Inflammatory macrophage treated with lipopolysaccharide for 1 hour (primary cell): ENCODE measurements at regions not wholly inside any gene's neighbourhood (a gene's known extent, or its start where the extent isn't known, plus 50 kb on each side); places are given as distances from the start of the nearest gene placed in this dataset.

ENCODE experiments used
- DNase-seq, 2 donors: peaks; one replicate each; pipeline ENCODE4 v3.0.0-alpha.2; 2020 to 2022

GRCh38 chr4:127211650-127212560 lies 420.9 kb upstream of the INTU start:
- DNase-seq, result no peak

- DNase-seq, result no peak
Observed at GRCh38 chr4:127212701-127213100, 420.1 kb upstream of the INTU start.

DNA sequence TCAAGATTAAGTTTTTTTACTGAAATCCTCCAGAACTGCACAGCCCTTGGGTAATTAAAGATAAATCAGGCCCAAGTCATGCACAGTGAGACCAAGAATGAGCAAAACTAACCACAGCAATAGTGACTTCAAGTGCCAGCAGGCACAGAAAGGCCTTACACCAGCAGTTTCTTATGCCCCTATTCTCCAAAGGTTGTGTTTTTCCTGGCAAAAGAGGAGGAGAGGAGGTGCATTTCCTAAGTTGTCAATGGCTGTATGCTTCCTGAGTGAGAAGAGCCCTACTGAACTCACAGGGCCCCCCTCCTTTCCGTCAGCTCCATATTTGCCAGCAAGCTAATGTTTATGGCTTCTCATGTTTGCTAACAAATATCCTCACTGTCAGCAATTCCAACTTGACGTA lies 418.7 kb upstream of the INTU start:
- no peak for DNase-seq

DNA sequence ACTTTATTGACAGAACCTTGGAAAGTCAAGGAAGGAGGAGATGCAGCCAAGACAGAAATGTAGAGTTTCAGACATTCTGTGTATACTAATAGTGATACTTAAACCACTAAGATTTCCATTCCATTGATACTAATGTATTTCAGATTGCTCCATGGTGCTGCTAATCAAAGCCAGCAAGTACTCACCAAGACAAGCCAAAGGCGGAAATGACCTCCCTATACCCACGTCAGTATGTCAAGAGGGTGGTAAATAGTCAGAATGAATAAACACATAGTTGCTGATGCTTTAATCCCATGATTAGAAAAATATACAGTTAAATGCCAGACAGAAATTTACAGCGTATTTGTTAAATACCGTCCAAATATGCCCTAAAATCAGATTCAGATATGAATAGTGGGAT lies 417.8 kb upstream of the INTU start:
- DNase-seq, result no peak

GRCh38 chr4:127217586-127218229 lies 415.0 kb upstream of the INTU start:
- DNase-seq, result no peak

DNA sequence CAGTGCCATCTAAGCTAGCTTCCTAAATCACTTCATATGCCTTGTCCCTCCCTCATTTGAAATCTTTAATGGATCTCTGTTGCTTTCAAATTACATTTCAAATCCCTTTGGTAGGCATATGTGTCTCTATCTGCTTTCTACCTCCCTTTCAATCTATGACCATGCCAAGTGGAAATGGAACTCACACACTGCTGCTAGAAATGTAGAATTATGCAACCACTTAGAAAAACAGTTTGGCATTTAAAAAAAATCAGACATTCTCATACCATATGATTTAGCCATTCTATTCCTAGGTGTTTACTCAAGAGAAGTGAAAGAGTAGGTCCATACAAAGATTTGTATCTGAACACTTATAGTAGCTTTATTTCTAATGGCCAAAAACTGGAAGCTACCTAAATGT lies 413.5 kb upstream of the INTU start:
- DNase-seq, result no peak

- DNase-seq, result no peak
Observed at GRCh38 chr4:127224556-127224955, 408.2 kb upstream of the INTU start.

DNA sequence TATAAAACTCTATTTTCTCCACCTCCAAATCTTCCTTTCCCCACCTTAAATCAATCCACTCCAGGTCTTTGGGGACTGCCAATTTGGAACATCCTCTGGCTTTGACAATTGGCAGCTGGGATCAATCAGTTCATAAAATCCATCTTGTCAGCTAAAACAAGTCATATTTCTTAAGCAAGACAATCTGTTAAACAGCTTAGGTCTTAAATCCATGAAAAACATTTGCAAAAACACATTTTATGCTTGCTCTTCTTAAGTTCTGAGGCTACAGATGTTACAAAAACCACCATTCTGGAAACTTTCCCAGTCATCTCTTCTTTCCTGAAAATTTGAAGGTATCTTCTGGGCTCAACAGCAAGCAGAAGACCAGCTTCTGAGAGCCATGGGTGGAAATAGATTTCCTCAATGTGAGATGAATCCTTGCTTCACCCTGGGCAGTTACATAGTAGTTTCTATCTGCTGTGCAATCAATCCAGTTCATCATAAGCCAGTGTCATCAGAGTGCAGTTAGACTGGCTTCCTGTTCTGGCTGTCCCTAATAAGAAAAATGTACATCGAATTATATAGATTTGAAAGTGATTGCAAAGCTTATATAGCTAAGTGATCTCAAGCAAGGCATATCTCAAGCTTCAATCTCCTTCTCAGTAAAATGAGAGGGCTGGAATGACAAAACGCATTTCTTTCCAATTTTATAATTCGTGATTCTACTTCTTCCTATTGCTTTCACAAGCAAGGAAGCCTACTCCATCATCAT lies 402.7 kb upstream of the INTU start:
- no peak for DNase-seq

DNA sequence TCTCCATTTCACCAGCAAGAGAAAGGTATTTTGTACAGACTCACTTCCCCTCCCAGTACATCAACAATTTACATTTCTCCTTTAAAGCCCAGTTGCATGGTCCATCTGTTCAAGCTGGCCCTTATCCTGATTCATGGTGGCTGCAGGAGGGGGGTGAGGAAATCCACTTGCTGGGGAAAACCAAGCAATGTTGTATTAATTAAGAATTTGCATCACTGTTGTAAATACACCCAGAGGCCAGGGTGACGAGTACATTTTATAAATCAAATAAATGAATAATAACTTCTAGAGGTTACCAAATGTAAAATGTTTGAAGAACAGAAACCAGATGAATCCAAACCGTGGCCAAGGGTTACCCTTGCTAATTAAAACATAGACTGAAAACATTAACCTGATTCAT lies 395.9 kb upstream of the INTU start:
- DNase-seq, result no peak

- DNase-seq, result no peak
Observed at GRCh38 chr4:127237581-127237980, 395.2 kb upstream of the INTU start.

DNA sequence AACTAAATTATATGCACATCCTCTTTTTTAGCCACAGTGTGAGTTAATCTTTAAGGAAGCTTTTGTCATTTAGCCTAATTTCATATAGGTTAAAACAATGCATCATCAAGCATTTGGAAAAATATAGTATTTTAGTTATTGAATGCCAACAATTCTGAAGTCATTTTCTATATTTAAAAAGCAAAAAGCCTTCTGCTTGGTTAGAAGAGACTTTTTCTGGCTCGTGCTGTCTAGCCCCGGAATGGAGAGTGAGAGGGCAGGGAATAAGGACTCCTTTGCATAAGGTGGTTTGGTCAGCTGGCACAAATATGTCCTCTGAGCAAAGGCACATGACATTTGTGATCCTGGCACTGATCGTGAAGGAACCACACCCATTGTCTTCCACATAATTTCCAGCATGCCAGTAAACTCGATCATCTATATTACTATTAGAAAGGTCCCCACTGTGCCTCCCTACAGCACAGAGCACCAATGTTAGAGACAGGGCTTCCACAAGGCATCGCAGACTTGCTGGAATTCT lies 393.7 kb upstream of the INTU start:
- DNase-seq, result no peak

- no peak for DNase-seq
Observed at GRCh38 chr4:127239902-127240763, 392.6 kb upstream of the INTU start.

GRCh38 chr4:127240764-127241105 lies 392.0 kb upstream of the INTU start:
- no peak for DNase-seq

- no peak for DNase-seq
Observed at GRCh38 chr4:127244515-127244914, 388.2 kb upstream of the INTU start.

- DNase-seq, result no peak
Observed at GRCh38 chr4:127246963-127247952, 385.5 kb upstream of the INTU start.

GRCh38 chr4:127249066-127249766 lies 383.5 kb upstream of the INTU start:
- no peak for DNase-seq

DNA sequence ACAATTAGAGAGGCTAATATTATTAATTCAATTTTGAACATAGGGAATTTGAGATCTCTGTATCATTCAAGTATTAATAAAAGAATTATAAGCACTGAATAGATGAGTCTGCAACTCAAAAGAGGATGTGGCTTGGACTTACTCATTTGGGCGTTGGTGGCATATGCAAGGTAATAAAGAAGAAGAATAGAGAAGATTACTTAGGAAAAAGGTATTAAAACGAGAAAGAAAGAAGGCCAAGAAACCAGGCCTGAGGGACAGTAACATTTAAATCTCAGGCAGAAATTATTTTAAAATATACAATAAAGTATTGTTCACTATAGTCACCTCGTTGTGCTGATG lies 383.0 kb upstream of the INTU start:
- no peak for DNase-seq

- no peak for DNase-seq
Observed at GRCh38 chr4:127250577-127250976, 382.2 kb upstream of the INTU start.

DNA sequence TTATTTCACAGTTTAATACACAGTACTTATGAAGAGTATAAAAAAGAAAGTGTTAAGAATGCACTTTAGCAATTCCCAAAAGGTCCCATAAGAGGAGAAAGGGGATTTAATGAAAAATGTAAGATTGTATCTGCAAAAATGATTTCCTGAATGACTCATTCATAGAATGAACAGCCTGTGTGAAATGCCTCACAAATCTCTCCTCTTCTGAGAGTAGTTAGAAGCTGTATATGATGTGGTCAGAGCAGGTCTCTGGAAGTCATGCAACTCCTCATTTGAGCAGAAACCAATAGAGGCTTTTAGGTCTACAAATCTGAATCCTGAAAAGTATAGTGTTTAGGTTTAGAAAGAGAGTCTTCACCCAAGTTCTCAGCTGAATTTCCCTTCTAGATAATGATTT lies 381.3 kb upstream of the INTU start:
- no peak for DNase-seq

GRCh38 chr4:127256500-127256899 lies 376.3 kb upstream of the INTU start:
- no peak for DNase-seq

DNA sequence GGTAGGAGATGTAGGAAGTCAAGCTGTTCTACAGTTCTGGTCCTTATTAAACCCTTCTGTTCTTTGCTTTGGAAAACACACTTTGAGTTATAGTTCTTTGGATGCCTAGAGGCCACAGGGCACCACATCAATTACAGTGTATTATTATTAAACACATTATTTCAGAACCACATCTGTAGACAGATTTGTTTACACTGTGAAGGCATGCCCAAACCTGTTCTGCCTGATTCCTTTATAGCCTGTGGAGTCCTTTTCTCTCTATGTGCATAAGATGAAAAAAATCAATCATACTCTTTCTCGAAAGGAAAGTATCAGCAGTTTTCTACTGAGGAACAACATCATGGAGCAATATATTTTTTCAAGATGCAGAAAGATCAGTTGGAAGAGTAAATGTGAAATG lies 371.3 kb upstream of the INTU start:
- DNase-seq, result no peak
